ENCODE measurements at regions not wholly inside any gene's neighbourhood (a gene's known extent, or its start where the extent isn't known, plus 50 kb on each side); places are given as distances from the start of the nearest gene placed in this dataset.

GRCh38 chr5:40045429-40045828 lies 620.6 kb upstream of the DAB2 start:
- TF ChIP-seq CTCF (conservative IDR thresholded peaks at IDR 0.05; ENCODE audit: low read depth, low read length): no peak
- TF ChIP-seq EZH2 (IDR thresholded peaks at IDR 0.05; ENCODE audit: low read length, unreplicated experiment): no peak
